NB4 (cell line): ENCODE measurements at regions not wholly inside any gene's neighbourhood (a gene's known extent, or its start where the extent isn't known, plus 50 kb on each side); places are given as distances from the start of the nearest gene placed in this dataset.
"Not testable (repeated sequence)": the region's sequence is repeated elsewhere in the genome, so short reads cannot be mapped to it uniquely, and the experiment has no call there.

ENCODE experiments used
- POLR2A ChIP-seq: IDR thresholded peaks from 2 replicates; pipeline ENCODE4 v1.6.1; 2011; ENCODE audit warnings: mild to moderate bottlenecking; ENCODE audit not compliant: insufficient read length; ENCODE audit errors: extremely low read depth
- TF ChIP-seq, protein P1 (sequence below): IDR thresholded peaks from one replicate; pipeline ENCODE4 v1.5.1; 2012; ENCODE audit warnings: low read depth, low read length
- TF ChIP-seq, protein P2 (sequence below): IDR thresholded peaks from 2 replicates; pipeline ENCODE4 v1.6.1; 2011; ENCODE audit warnings: low read depth, low read length

DNA sequence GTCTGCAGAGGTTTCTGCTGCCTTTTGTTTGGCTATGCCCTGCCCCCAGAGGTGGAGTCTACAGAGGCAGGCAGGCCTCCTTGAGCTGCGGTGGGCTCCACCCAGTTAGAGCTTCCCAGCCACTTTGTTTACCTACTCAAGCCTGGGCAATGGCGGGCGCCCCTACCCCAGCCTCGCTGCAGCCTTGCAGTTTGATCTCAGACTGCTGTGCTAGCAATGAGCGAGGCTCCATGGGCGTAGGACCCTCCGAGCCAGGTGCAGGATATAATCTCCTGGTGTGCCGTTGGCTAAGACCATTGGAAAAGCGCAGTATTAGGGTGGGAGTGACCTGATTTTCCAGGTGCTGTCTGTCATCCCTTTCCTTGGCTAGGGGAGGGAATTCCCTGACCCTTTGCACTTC, 115.6 kb upstream of the THOC3 start:
- not testable (repeated sequence) for TF ChIP-seq POLR2A
- TF ChIP-seq, protein P1, sequence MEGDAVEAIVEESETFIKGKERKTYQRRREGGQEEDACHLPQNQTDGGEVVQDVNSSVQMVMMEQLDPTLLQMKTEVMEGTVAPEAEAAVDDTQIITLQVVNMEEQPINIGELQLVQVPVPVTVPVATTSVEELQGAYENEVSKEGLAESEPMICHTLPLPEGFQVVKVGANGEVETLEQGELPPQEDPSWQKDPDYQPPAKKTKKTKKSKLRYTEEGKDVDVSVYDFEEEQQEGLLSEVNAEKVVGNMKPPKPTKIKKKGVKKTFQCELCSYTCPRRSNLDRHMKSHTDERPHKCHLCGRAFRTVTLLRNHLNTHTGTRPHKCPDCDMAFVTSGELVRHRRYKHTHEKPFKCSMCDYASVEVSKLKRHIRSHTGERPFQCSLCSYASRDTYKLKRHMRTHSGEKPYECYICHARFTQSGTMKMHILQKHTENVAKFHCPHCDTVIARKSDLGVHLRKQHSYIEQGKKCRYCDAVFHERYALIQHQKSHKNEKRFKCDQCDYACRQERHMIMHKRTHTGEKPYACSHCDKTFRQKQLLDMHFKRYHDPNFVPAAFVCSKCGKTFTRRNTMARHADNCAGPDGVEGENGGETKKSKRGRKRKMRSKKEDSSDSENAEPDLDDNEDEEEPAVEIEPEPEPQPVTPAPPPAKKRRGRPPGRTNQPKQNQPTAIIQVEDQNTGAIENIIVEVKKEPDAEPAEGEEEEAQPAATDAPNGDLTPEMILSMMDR: not testable (repeated sequence)
- TF ChIP-seq, protein P2, sequence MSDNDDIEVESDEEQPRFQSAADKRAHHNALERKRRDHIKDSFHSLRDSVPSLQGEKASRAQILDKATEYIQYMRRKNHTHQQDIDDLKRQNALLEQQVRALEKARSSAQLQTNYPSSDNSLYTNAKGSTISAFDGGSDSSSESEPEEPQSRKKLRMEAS: not testable (repeated sequence)
